OCI-LY7 (cell line): ENCODE measurements at regions not wholly inside any gene's neighbourhood (a gene's known extent, or its start where the extent isn't known, plus 50 kb on each side); places are given as distances from the start of the nearest gene placed in this dataset.

Source experiments
- EZH2phosphoT487 ChIP-seq: fragments of 200-600 bp; sonication (generic); IDR thresholded peaks from 2 replicates; pipeline ENCODE4 v1.6.1; 2018; ENCODE audit warnings: low read depth, borderline replicate concordance, mild to moderate bottlenecking, mixed run types, antibody characterized with exemption, low read length, moderate library complexity, mixed read lengths
- TF ChIP-seq, protein P1 (sequence below): fragments of 200-600 bp; sonication (generic); conservative IDR thresholded peaks from 2 replicates; pipeline ENCODE4 v1.5.1; 2014; ENCODE audit warnings: mild to moderate bottlenecking, antibody characterized with exemption, low read length, moderate library complexity, mixed read lengths

DNA sequence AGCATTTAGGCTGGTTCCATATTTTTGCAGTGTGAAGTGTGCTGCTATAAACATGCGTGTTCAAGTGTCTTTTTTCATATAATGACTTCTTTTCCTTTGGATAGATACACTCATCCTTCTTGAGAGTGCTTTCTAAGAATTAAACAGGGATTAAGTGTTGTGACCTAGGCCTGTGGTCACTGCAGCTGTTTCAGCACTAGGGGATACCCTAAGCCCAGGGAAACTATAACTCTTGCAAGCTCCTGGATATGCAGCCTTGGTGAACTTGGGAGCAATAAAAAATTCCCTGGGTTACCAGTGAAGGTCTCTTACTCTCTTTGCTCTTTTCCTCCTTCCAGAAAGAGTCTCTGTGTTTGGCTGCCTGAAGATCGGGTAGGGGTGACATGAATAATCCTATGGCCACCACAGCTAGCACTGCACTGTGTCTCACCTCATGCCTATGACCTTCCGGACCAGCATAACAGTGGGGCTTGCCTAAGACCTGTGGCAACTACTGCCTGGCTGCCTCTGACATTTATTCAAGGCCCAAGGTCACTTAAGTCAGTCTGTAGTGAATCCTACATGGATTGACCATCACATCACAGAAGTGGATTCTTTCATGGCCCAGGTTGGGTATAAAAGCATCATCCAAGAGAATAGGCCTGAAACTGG, 799.7 kb downstream of the DACH1 start:
- TF ChIP-seq, protein P1, sequence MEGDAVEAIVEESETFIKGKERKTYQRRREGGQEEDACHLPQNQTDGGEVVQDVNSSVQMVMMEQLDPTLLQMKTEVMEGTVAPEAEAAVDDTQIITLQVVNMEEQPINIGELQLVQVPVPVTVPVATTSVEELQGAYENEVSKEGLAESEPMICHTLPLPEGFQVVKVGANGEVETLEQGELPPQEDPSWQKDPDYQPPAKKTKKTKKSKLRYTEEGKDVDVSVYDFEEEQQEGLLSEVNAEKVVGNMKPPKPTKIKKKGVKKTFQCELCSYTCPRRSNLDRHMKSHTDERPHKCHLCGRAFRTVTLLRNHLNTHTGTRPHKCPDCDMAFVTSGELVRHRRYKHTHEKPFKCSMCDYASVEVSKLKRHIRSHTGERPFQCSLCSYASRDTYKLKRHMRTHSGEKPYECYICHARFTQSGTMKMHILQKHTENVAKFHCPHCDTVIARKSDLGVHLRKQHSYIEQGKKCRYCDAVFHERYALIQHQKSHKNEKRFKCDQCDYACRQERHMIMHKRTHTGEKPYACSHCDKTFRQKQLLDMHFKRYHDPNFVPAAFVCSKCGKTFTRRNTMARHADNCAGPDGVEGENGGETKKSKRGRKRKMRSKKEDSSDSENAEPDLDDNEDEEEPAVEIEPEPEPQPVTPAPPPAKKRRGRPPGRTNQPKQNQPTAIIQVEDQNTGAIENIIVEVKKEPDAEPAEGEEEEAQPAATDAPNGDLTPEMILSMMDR: no peak
- TF ChIP-seq EZH2phosphoT487: no peak
